ENCODE measurements at regions not wholly inside any gene's neighbourhood (a gene's known extent, or its start where the extent isn't known, plus 50 kb on each side); places are given as distances from the start of the nearest gene placed in this dataset.

DNA sequence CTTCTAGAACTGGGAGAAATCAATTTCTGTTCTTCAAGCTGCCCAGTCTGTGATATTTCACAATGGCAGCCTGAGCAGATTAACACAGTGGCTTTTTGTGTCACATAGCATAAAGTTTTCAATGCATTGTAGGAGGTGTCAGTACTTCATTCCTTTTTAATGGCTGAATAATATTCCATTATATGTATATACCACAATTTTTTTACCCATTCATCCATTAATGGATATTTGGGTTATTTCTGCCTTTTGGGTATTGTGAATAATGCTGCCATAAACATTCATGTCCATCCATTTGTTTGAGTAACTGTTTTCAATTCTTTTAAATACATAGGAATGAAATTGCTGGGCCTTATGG, 191.5 kb downstream of the SETD4 start:
- Histone ChIP-seq H3K79me2 (ENCODE audit: insufficient read depth, low read length) (no peaks in the 10 kb centered on the region), H3K9ac (ENCODE audit: insufficient read depth, low read depth, low read length) (no peak overlapping the region), H3K4me1 (ENCODE audit: insufficient read depth, low read length) (no peaks in the 10 kb centered on the region), H3K27me3 (ENCODE audit: control insufficient read depth in 1 of 2, insufficient read depth in 2 of 2, low read length in 2 of 2) (no peaks in the 10 kb centered on the region), H3K9me3 (ENCODE audit: low read length) (no peaks in the 10 kb centered on the region), H3K36me3 (replicated peaks in 1 of 2; ENCODE audit: control insufficient read depth in 1 of 2, insufficient read depth in 2 of 2, low read length in 2 of 2) (no peaks in the 10 kb centered on the region), H3K27ac (ENCODE audit: extremely low read length, insufficient read depth, low read length) (no peak overlapping the region), H3K4me2 (ENCODE audit: low read depth, low read length) (no peak overlapping the region), H4K20me1 (ENCODE audit: insufficient read depth, low read length) (no peaks in the 10 kb centered on the region), H2AFZ (ENCODE audit: low read length) (no peak overlapping the region), H3K4me3 (replicated peaks in 1 of 3; ENCODE audit: insufficient read depth in 1 of 3, low read depth in 2 of 3, low read length in 3 of 3) (no peak overlapping the region)
- FAIRE-seq (no peak), ATAC-seq (no peak), DNase-seq (ENCODE audit: low spot score) (no peak)
- in situ Hi-C loops (cut with HindIII; ENCODE audit: extremely low pct_ligation_motif_present, low pct_unique_long_range_greater_than_20kb): no loop called here
- intact Hi-C loops (cut with micrococcal nuclease; ENCODE audit: unreplicated experiment): no loop called here
- TF ChIP-seq NFYC (CRISPR knock-in tag; IDR thresholded peaks at IDR 0.05): no peak
- ChIA-PET CTCF (ENCODE audit: low intra/inter-chr PET ratio, low total read pairs) (no interaction called here), POLR2A (no interaction called here)
- no TSS peak for BruUV-seq (replicated peaks)

DNA sequence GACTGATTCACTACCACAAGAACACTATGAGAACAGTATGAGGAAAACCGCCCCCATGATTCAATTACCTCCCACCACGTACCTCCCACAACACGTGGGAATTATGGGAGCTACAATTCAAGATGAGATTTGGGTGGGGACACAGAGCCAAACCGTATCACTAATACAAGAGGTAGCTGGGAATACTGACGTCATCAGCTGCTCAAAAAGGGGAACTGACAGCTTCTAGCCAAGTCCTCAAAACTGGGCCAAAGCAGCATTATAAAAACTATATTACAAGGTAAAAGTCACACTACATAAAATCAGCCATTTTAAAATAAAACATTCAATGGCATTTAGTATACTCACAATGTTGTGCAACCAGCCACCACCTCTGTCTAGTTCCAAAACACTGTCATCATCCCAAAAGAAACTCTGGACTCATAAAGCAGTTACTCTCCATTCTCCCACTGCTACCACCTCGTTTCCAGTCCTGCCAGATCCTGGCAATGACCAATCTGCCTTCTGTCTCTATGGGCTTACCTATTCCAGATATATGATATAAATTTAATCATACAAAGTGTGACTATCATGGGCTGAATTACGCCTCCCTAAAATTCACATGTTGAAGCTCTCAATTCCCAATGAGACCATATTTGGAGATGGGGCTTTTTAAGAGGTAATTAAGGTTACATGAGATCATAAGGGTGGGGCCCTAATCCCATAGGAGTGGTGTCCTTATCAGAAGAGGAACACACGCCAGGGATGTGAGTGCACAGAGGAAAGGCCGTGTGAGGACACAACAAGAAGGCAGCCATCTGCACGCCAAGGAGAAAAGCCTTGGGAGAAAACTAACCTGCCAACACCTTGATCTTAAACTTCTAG, 192.1 kb downstream of the SETD4 start:
- Histone ChIP-seq H3K27ac (ENCODE audit: extremely low read length, insufficient read depth, low read length) (no peak overlapping the region), H3K79me2 (ENCODE audit: insufficient read depth, low read length) (no peaks in the 10 kb centered on the region), H2AFZ (ENCODE audit: low read length) (no peak overlapping the region), H3K9me3 (ENCODE audit: low read length) (no peaks in the 10 kb centered on the region), H3K4me2 (ENCODE audit: low read depth, low read length) (no peak overlapping the region), H4K20me1 (ENCODE audit: insufficient read depth, low read length) (no peaks in the 10 kb centered on the region), H3K4me1 (ENCODE audit: insufficient read depth, low read length) (no peaks in the 10 kb centered on the region), H3K27me3 (ENCODE audit: control insufficient read depth in 1 of 2, insufficient read depth in 2 of 2, low read length in 2 of 2) (no peaks in the 10 kb centered on the region), H3K9ac (ENCODE audit: insufficient read depth, low read depth, low read length) (no peak overlapping the region), H3K4me3 (replicated peaks in 1 of 3; ENCODE audit: insufficient read depth in 1 of 3, low read depth in 2 of 3, low read length in 3 of 3) (no peak overlapping the region), H3K36me3 (replicated peaks in 1 of 2; ENCODE audit: control insufficient read depth in 1 of 2, insufficient read depth in 2 of 2, low read length in 2 of 2) (no peaks in the 10 kb centered on the region)
- 55% methylated on average over 10 of the region's 10 CpGs for WGBS (ENCODE audit: low lambda C conversion rate)
- TF ChIP-seq FOXC1 (CRISPR knock-in tag; IDR thresholded peaks at IDR 0.05; ENCODE audit: borderline replicate concordance): no peak
- TF ChIP-seq DMAP1 (CRISPR knock-in tag; IDR thresholded peaks at IDR 0.05): no peak
- peak; percentile 88 for TF ChIP-seq CREB1 (IDR thresholded peaks at IDR 0.05)
- no peak for TF ChIP-seq CREB1 (CRISPR knock-in tag; IDR thresholded peaks at IDR 0.05)
- peak; percentile 76 for TF ChIP-seq ATF7 (IDR thresholded peaks at IDR 0.05)
- TF ChIP-seq ATF7 (CRISPR knock-in tag; IDR thresholded peaks at IDR 0.05): no peak
- in situ Hi-C loops (cut with HindIII; ENCODE audit: extremely low pct_ligation_motif_present, low pct_unique_long_range_greater_than_20kb): no loop called here
- ChIA-PET POLR2A (no interaction called here), CTCF (ENCODE audit: low intra/inter-chr PET ratio, low total read pairs) (no interaction called here)
- no TSS peak for BruUV-seq (replicated peaks)
- no peak for ATAC-seq
- intact Hi-C loops (cut with micrococcal nuclease; ENCODE audit: unreplicated experiment): no loop called here
- no peak for FAIRE-seq
- no peak for DNase-seq (ENCODE audit: low spot score)

Measured in HepG2 (cell line).